Mucosa of descending colon (tissue), 3 donors: ENCODE measurements at regions not wholly inside any gene's neighbourhood (a gene's known extent, or its start where the extent isn't known, plus 50 kb on each side); places are given as distances from the start of the nearest gene placed in this dataset.
"Not testable (repeated sequence)": the region's sequence is repeated elsewhere in the genome, so short reads cannot be mapped to it uniquely, and the experiment has no call there.

ENCODE experiments used
- ATAC-seq: fragments of 200-7000 bp; cut with Tn5 transposase; one replicate; pipeline ENCODE4 v1.9.1; 2020; ENCODE audit warnings: mild to moderate bottlenecking, moderate library complexity
- DNase-seq, 3 donors: peaks; one replicate each; pipeline ENCODE4 v3.0.0-alpha.2; 2020
- H3K36me3 ChIP-seq: fragments of 200-600 bp; one replicate; pipeline ENCODE4 v1.8.0; 2021; ENCODE audit warnings: low read depth, mild to moderate bottlenecking
- H3K4me1 ChIP-seq: fragments of 200-600 bp; one replicate; pipeline ENCODE4 v1.8.0; 2021; ENCODE audit warnings: low read depth, mild to moderate bottlenecking
- H3K4me3 ChIP-seq: fragments of 200-600 bp; one replicate; pipeline ENCODE4 v1.8.0; 2021; ENCODE audit warnings: mild to moderate bottlenecking
- H3K9me3 ChIP-seq: fragments of 200-600 bp; one replicate; pipeline ENCODE4 v1.8.0; 2021; ENCODE audit warnings: mild to moderate bottlenecking
- intact Hi-C, 2 donors: fragments of 100-400 bp; cut with DNase I in 1 of 2; cut with micrococcal nuclease in 1 of 2; formaldehyde crosslinking; loops; one replicate each; pipeline versions ENCODE4 v1.11.0 to v1.11.1; 2022; cut with DNase I, micrococcal nuclease
- TF ChIP-seq, protein P1 (sequence below): fragments of 200-600 bp; IDR thresholded peaks from one replicate; pipeline ENCODE4 v1.8.0; 2022; ENCODE audit warnings: antibody characterized with exemption, mild to moderate bottlenecking
- donor health status: DM: no; HTN: no; CAD: no; lungs with moderate emphysema.
- donor health status: DM: no; HTN: no; CAD: no.
- donor health status: DM: no; HTN: yes; CAD: no.

DNA sequence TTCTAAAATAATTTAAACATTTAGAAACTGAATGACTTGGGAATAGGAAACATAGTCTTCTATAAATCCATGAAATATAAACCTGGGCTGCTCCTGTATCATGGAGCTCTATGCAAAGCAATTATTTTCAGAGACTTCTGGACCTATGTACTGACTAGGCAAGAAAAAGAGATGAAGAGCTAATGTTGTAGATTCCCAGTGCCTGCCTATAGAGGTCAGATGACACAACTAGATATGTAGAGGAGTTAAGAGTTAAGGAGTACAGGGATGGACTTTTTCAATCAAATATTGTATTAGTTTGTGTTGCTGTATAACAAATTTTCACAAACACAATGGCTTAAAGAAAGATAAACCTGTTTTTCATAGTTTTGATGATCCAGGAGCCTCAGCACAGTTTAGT lies 1434.5 kb downstream of the KCNT2 start:
- no peak for DNase-seq
- Histone ChIP-seq H3K9me3 (no peaks in the 10 kb centered on the region), H3K4me1 (no peaks in the 10 kb centered on the region), H3K4me3 (no peak overlapping the region), H3K36me3 (no peaks in the 10 kb centered on the region)
- ATAC-seq, result no peak
- intact Hi-C loops, result no loop called here
- TF ChIP-seq, protein P1, sequence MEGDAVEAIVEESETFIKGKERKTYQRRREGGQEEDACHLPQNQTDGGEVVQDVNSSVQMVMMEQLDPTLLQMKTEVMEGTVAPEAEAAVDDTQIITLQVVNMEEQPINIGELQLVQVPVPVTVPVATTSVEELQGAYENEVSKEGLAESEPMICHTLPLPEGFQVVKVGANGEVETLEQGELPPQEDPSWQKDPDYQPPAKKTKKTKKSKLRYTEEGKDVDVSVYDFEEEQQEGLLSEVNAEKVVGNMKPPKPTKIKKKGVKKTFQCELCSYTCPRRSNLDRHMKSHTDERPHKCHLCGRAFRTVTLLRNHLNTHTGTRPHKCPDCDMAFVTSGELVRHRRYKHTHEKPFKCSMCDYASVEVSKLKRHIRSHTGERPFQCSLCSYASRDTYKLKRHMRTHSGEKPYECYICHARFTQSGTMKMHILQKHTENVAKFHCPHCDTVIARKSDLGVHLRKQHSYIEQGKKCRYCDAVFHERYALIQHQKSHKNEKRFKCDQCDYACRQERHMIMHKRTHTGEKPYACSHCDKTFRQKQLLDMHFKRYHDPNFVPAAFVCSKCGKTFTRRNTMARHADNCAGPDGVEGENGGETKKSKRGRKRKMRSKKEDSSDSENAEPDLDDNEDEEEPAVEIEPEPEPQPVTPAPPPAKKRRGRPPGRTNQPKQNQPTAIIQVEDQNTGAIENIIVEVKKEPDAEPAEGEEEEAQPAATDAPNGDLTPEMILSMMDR, result no peak

DNA sequence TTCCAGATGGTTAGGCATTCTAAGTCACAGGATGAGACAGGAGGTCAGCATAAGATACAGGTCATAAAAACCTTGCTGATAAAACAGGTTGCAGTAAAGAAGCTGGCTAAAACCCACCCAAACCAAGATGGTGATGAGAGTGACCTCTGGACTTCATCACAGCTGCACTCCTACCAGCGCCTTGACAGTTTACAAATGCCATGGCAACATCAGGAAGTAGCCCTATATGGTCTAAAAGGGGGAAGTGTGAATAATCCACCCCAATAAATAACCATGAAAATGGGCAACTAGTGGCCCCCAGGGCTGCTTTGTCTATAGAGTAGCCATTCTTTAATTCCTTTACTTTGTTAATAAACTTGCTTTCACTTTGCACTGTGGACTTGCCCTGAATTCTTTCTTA lies 1448.4 kb downstream of the KCNT2 start:
- H3K4me1 ChIP-seq, ATAC-seq, DNase-seq, H3K4me3 ChIP-seq, H3K9me3 ChIP-seq, H3K36me3 ChIP-seq, intact Hi-C loops: not testable (repeated sequence)

DNA sequence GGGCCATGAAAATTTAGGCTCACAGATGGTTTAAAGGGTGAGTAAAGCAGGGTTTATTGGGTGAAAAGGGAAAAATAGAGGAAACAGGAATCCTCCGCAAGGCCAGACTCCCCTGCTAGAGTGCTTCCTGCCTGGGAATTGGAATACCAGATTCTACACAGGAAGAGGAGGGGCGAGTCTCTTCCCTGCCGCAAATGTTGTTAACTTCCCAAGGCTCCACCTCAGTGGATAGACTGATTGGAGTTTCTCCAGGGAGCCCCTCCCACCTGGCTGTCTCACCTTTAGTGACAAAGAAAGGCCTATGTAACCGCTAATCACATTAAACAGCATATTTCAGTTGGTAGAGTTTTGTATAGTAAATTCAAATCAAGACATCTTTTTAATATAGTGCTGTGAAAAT lies 1450.1 kb downstream of the KCNT2 start:
- Histone ChIP-seq H3K9me3 (no peaks in the 10 kb centered on the region), H3K36me3 (no peaks in the 10 kb centered on the region), H3K4me3 (no peak overlapping the region), H3K4me1 (no peaks in the 10 kb centered on the region)
- no peak for DNase-seq
- intact Hi-C loops, result no loop called here
- no peak for ATAC-seq
- TF ChIP-seq, protein P1, result no peak

DNA sequence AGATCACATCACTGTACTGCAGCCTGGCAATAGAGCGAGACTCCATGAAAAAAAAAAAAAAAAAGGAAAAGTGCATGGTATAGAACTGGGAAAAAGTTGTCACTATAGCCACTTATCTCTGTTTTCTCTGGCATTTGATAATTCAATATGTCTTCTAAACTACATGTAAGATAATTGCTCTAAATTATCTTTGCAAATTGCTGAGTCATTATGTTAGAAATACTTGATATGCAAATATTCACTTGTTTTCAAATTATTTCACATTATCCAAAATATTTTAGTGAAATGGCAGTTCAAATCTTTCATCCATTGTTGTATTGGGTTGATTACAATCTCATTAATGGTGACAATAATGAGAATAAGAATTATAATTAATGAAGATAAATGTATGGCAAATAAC lies 1455.1 kb downstream of the KCNT2 start:
- Histone ChIP-seq H3K4me1 (no peaks in the 10 kb centered on the region), H3K4me3 (no peak overlapping the region), H3K9me3 (no peaks in the 10 kb centered on the region), H3K36me3 (no peaks in the 10 kb centered on the region)
- DNase-seq (no peak), ATAC-seq (no peak)
- TF ChIP-seq, protein P1, result no peak
- intact Hi-C loops, result no loop called here

DNA sequence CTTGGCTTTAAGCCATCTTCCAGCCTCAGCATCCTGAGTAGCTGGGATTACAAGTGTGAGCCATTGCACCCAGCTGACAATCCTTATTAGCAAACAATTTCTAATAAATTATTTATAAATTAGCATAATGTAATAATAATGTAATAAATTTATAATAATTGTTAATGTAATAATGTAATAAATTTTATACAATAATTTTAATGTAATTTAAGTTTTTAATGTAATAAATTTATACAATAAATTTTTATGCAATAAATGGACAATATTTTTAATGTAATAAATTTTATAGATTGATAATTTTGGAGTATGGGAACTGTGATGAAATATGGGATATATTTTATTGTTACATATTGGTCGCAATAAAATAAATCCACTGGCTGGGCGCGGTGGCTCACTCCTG lies 1457.5 kb downstream of the KCNT2 start:
- ATAC-seq (no peak), DNase-seq (no peak)
- H3K4me1 ChIP-seq, result no peaks in the 10 kb centered on the region
- no peaks in the 10 kb centered on the region for H3K9me3 ChIP-seq
- TF ChIP-seq, protein P1, result no peak
- H3K36me3 ChIP-seq, result no peaks in the 10 kb centered on the region
- intact Hi-C loops, result no loop called here
- H3K4me3 ChIP-seq, result no peak overlapping the region

DNA sequence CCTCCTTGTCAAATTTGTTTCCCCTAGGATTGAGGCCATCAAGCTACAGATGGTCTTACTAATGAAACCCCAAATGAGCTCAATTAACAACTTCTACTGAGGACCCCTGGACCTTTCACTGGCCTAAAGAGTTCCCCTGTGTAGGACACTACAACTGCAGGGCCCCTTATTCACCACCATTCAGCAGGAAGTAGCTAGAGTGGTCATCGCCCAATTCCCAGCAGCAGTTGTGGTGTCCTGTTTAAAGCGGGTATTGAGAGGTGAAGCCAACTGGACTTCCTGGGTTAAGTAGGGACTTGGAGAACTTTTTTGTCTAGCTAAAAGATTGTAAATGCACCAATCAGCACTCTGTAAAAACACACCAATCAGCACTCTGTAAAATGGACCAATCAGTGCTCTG lies 1466.9 kb downstream of the KCNT2 start:
- intact Hi-C loops, result no loop called here
- Histone ChIP-seq H3K36me3 (no peaks in the 10 kb centered on the region), H3K4me3 (no peak overlapping the region), H3K9me3 (peaks cover 14% of the 10 kb centered on the region), H3K4me1 (no peaks in the 10 kb centered on the region)
- DNase-seq (no peak), ATAC-seq (no peak)
- TF ChIP-seq, protein P1, result no peak
